ENCODE measurements at regions not wholly inside any gene's neighbourhood (a gene's known extent, or its start where the extent isn't known, plus 50 kb on each side); places are given as distances from the start of the nearest gene placed in this dataset.
"Not testable (repeated sequence)": the region's sequence is repeated elsewhere in the genome, so short reads cannot be mapped to it uniquely, and the experiment has no call there.

DNA sequence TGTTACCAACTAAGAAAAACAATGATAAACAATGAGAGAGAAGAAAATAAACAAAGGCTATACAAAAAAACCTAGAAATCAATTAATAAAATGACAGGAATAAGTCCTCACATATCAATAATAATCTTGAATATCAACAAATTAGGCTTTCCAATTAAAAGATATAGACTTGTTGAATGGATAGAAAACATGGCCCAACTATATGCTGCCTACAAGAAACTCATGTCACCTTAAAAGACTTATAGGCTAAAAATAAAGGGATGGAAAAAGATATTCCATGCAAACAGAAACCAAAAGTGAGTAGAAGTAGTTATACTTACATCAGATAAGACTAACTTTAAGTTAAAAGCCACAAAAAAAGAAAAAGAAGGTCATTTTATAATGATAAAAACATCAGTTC lies 183.9 kb downstream of the MYRFL start:
- no peak overlapping the region for H3K4me3 ChIP-seq (ENCODE audit: low read depth, low read length)
- TF ChIP-seq, protein P1, sequence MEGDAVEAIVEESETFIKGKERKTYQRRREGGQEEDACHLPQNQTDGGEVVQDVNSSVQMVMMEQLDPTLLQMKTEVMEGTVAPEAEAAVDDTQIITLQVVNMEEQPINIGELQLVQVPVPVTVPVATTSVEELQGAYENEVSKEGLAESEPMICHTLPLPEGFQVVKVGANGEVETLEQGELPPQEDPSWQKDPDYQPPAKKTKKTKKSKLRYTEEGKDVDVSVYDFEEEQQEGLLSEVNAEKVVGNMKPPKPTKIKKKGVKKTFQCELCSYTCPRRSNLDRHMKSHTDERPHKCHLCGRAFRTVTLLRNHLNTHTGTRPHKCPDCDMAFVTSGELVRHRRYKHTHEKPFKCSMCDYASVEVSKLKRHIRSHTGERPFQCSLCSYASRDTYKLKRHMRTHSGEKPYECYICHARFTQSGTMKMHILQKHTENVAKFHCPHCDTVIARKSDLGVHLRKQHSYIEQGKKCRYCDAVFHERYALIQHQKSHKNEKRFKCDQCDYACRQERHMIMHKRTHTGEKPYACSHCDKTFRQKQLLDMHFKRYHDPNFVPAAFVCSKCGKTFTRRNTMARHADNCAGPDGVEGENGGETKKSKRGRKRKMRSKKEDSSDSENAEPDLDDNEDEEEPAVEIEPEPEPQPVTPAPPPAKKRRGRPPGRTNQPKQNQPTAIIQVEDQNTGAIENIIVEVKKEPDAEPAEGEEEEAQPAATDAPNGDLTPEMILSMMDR (IDR thresholded peaks at IDR 0.05; ENCODE audit: insufficient read depth, low read length, missing control alignments), result no peak
- CTCF ChIA-PET, result no interaction called here
- POLR2A ChIA-PET, result no interaction called here
- no peak for DNase-seq (ENCODE audit: low read depth, low spot score)

DNA sequence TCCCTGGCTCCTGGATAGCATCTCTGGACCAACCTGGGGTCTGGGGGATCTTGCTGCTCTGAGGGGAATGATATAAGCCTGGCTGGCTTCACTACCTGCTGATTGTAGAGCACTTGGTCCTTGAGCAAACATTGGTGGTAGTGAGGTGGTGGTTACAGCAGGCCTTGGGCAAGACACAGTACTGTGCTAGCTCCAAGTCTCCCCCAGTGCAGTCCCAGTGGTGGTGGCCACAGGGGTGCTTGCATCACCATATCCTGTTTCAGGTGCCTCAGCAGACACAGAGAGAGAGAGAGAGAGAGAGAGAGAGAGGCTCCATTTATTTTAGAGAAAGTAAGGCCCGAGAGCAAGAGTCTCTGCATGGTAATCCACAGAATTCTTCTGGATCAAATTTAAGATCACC lies 186.3 kb downstream of the MYRFL start:
- H3K4me3 ChIP-seq (ENCODE audit: low read depth, low read length), result no peak overlapping the region
- POLR2A ChIA-PET, result no interaction called here
- CTCF ChIA-PET, result no interaction called here
- TF ChIP-seq, protein P1 (IDR thresholded peaks at IDR 0.05; ENCODE audit: insufficient read depth, low read length, missing control alignments), result no peak
- no peak for DNase-seq (ENCODE audit: low read depth, low spot score)

DNA sequence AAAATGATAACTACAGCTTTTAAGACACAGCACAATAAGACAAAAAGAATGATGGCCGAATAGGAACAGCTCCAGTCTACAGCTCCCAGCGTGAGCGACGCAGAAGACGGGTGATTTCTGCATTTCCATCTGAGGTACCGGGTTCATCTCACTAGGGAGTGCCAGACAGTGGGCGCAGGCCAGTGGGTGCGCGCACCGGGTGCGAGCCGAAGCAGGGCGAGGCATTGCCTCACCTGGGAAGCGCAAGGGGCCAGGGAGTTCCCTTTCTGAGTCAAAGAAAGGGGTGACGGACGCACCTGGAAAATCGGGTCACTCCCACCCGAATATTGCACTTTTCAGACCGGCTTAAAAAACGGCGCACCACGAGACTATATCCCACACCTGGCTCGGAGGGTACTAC lies 188.0 kb downstream of the MYRFL start:
- POLR2A ChIA-PET; H3K4me3 ChIP-seq (ENCODE audit: low read depth, low read length); CTCF ChIA-PET; DNase-seq (ENCODE audit: low read depth, low spot score): not testable (repeated sequence)

DNA sequence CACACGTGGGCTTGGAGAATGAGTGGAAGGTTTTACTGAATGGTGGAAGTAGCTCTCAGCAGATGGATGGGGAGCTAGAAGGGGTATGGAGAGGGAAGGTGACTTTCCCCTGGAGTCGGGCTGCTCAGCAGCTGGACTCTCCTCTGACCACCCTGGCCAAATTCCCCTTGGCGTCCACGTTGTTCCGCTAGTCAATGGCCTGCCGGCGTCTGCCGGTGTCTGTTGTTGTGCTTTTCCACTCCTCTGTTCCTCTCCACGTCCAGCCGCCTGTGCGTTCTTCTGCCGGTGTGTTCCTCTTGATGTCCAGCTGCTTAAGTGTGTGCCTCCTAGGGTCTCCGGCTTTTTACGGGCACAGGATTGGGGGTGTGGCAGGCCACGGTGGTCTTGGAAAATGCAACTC lies 203.5 kb downstream of the MYRFL start:
- no peak overlapping the region for H3K4me3 ChIP-seq (ENCODE audit: low read depth, low read length)
- ChIA-PET POLR2A (no interaction called here), CTCF (no interaction called here)
- TF ChIP-seq, protein P1 (IDR thresholded peaks at IDR 0.05; ENCODE audit: insufficient read depth, low read length, missing control alignments), result no peak
- no peak for DNase-seq (ENCODE audit: low read depth, low spot score)

DNA sequence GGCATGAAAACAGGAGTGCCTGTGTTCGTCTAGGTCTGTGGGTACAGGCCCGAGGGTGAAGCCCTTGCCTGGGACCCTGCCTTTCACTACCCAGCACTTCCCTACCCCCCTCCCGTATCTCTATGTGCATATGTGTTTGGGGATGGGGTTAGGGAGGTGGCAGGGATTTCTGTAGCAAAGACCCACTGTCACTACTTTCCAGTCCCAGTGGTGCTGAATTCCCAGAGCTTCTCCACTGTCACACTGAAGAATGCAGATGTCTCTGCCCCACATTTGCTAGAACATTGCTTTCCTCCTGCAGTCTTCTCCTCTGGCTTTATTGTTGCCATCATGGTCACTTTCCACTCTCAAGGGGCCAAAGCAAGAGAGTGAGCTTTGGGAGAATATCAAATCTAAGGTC lies 203.9 kb downstream of the MYRFL start:
- H3K4me3 ChIP-seq (ENCODE audit: low read depth, low read length), result no peak overlapping the region
- POLR2A ChIA-PET, result no interaction called here
- TF ChIP-seq, protein P1 (IDR thresholded peaks at IDR 0.05; ENCODE audit: insufficient read depth, low read length, missing control alignments), result no peak
- CTCF ChIA-PET, result no interaction called here
- DNase-seq (ENCODE audit: low read depth, low spot score), result no peak

DNA sequence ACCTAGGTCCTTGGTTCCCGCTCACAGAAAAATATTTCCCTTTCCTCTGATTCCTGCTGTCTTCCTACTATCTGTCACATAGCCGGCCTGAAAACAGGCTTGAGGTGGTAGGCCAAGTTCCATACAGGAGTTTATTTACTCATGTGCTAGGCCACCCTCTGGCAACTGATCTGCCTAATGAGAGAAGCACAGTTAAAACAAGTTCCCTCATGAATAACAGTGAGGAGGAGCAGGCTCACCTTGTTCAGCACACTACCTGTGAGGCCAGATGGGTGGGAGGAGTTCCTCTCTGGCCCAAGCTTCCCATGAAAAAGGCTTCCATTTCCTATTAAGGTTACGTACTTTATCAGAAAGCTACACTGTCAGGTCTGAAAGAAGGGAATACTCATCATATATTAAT lies 206.0 kb downstream of the MYRFL start:
- DNase-seq (ENCODE audit: low read depth, low spot score), result no peak

DNA sequence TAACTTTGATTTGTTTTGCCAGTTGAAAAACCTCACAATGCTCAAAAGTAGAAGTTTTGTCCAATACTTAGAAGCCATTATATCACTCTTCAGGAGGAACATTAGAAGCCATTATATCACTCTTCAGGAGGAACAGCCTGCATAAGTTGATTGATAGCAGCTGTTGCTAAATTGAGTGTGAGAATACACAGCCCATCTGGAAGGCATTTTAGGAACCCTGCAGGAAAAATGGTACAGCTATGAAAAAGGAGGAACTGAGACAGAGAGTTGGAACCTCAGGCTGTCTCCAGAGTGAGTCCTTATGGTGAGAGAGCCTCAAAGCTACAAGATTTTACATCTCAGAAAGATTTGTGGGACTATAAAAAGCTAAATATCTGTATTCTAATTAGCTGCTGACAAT lies 207.0 kb downstream of the MYRFL start:
- DNase-seq (ENCODE audit: low read depth, low spot score), result no peak

More for the DNA sequence above, 206.0 kb downstream of the MYRFL start:
- POLR2A ChIA-PET, result no interaction called here
- CTCF ChIA-PET, result no interaction called here
- H3K4me3 ChIP-seq (ENCODE audit: low read depth, low read length), result no peak overlapping the region
- TF ChIP-seq, protein P1 (IDR thresholded peaks at IDR 0.05; ENCODE audit: insufficient read depth, low read length, missing control alignments), result no peak

More for the DNA sequence above, 207.0 kb downstream of the MYRFL start:
- ChIA-PET CTCF (no interaction called here), POLR2A (no interaction called here)
- TF ChIP-seq, protein P1 (IDR thresholded peaks at IDR 0.05; ENCODE audit: insufficient read depth, low read length, missing control alignments), result no peak
- no peak overlapping the region for H3K4me3 ChIP-seq (ENCODE audit: low read depth, low read length)
